K562 (cell line): ENCODE measurements at regions not wholly inside any gene's neighbourhood (a gene's known extent, or its start where the extent isn't known, plus 50 kb on each side); places are given as distances from the start of the nearest gene placed in this dataset.

Experiments used
- ATAC-seq: fragments of 200-7000 bp; cut with Tn5 transposase; 3 replicates; pipeline ENCODE4 v1.9.1; 2020; ENCODE audit warnings: moderate library complexity
- BruUV-seq: library from RNA; stranded (reverse); fragments of 400-500 nt; replicated peaks from 2 replicates; lab custom pipeline; 2021; lab: Mats Ljungman, UMichigan
- CTCF ChIA-PET: fragments of 300-600 bp; formaldehyde crosslinking; extraction: SDS; loops from one replicate; lab custom pipeline; 2021; ENCODE audit warnings: low intra/inter-chr PET ratio; lab: Yijun Ruan, JAX
- POLR2A ChIA-PET: fragments of 300-600, 350-650 bp; sonication (Branson Sonifier 250); formaldehyde crosslinking; extraction: SDS; loops from one replicate; lab custom pipeline; 2021; ENCODE audit warnings: antibody characterized with exemption, inconsistent platforms; lab: Yijun Ruan, JAX
- DNase-seq, 4 experiments: peaks; one replicate each; pipeline versions ENCODE4 v3.0.0 to v3.0.0-alpha.2; 2011 to 2018; ENCODE audit warnings: low spot score in 3 of 4, mixed read lengths in 3 of 4; ENCODE audit errors: extremely low read depth in 1 of 4
- FAIRE-seq: peaks from 2 replicates; lab custom pipeline; 2011; peaks lifted over from hg19 to GRCh38; lab: Jason Lieb, UNC
- H2AFZ ChIP-seq: 2 replicates; pipeline ENCODE4 v1.6.0; 2011; ENCODE audit warnings: low read depth, low read length, control low read depth, inconsistent platforms
- H3K27ac ChIP-seq: fragments of 200-600 bp; 3 replicates; pipeline ENCODE4 v1.8.0; 2011; ENCODE audit warnings: low read depth, mild to moderate bottlenecking, control low read depth, inconsistent platforms, low read length, moderate library complexity, mixed read lengths; ENCODE audit errors: extremely low read depth
- H3K27me3 ChIP-seq, 2 experiments: fragments of 300-600 bp in 1 of 2; 2 replicates in 1 of 2; 3 replicates in 1 of 2; pipeline versions ENCODE4 v1.6.0 to v1.8.0; 2011; ENCODE audit warnings: inconsistent platforms in 2 of 2, low read length in 2 of 2, mild to moderate bottlenecking in 1 of 2, mixed read lengths in 1 of 2, moderate library complexity in 1 of 2; ENCODE audit not compliant: control insufficient read depth in 2 of 2, insufficient read depth in 2 of 2
- H3K36me3 ChIP-seq: fragments of 300-600 bp; 3 replicates; pipeline ENCODE4 v1.8.0; 2011; ENCODE audit warnings: mild to moderate bottlenecking, low read length, inconsistent platforms; ENCODE audit not compliant: control insufficient read depth, insufficient read depth
- H3K4me1 ChIP-seq, 2 experiments: fragments of 200-600 bp in 1 of 2; replicated peaks in 1 of 2; 2 replicates in 1 of 2; 3 replicates in 1 of 2; pipeline versions ENCODE4 v1.5.1 to v1.8.0; 2011; ENCODE audit warnings: inconsistent platforms in 2 of 2, low read length in 2 of 2, mild to moderate bottlenecking in 1 of 2, mixed read lengths in 1 of 2, moderate library complexity in 1 of 2; ENCODE audit not compliant: control insufficient read depth in 2 of 2, insufficient read depth in 2 of 2
- H3K4me2 ChIP-seq: 2 replicates; pipeline ENCODE4 v1.6.1; 2011; ENCODE audit warnings: low read length, control low read depth, inconsistent platforms, mixed read lengths; ENCODE audit not compliant: insufficient read depth
- H3K4me3 ChIP-seq: fragments of 200-600 bp; sonication (generic), shearing (Covaris generic); 2 replicates; pipeline ENCODE4 v1.5.1; 2016; ENCODE audit warnings: control low read depth, inconsistent platforms
- H3K79me2 ChIP-seq: fragments of 200-600 bp; 3 replicates; pipeline ENCODE4 v1.8.0; 2011; ENCODE audit warnings: low read length, inconsistent platforms; ENCODE audit not compliant: control insufficient read depth, insufficient read depth
- H3K9ac ChIP-seq, 2 experiments: 2 replicates each; pipeline versions ENCODE4 v1.6.0 to v1.6.1; 2011; ENCODE audit warnings: low read depth in 2 of 2, low read length in 2 of 2, control low read depth in 1 of 2, inconsistent platforms in 1 of 2, mild to moderate bottlenecking in 1 of 2, mixed read lengths in 1 of 2; ENCODE audit not compliant: insufficient read depth in 1 of 2
- H3K9me1 ChIP-seq: one replicate; pipeline ENCODE4 v1.6.0; 2011; ENCODE audit warnings: inconsistent platforms, mild to moderate bottlenecking, low read length, moderate library complexity; ENCODE audit not compliant: control insufficient read depth, insufficient read depth
- H3K9me3 ChIP-seq: replicated peaks from 2 replicates; pipeline ENCODE4 v1.5.1; 2011; ENCODE audit warnings: low read depth, low read length, inconsistent platforms; ENCODE audit not compliant: control insufficient read depth, insufficient read depth
- H4K20me1 ChIP-seq: replicated peaks from 2 replicates; pipeline ENCODE4 v1.6.1; 2011; ENCODE audit warnings: low read length, inconsistent platforms, mixed read lengths; ENCODE audit not compliant: control insufficient read depth, insufficient read depth
- ATF7 ChIP-seq: fragments of 450-650 bp; IDR thresholded peaks from 2 replicates; pipeline ENCODE4 v1.7.1; 2014; ENCODE audit warnings: mild to moderate bottlenecking, moderate library complexity
- ELF4 ChIP-seq: fragments of 450-650 bp; formaldehyde crosslinking; IDR thresholded peaks from 2 replicates; pipeline ENCODE4 v1.4.0; 2022; ENCODE audit warnings: missing genetic modification characterization
- HCFC1 ChIP-seq: IDR thresholded peaks from 2 replicates; pipeline ENCODE4 v1.6.1; 2012; ENCODE audit warnings: low read depth, low read length, improper control_type of control experiment
- MAFF ChIP-seq: IDR thresholded peaks from 2 replicates; pipeline ENCODE4 v1.6.1; 2012; ENCODE audit warnings: low read length, improper control_type of control experiment
- MAFG ChIP-seq: fragments of 450-650 bp; conservative IDR thresholded peaks from 2 replicates; pipeline ENCODE4 v1.6.1; 2016; ENCODE audit warnings: missing genetic modification characterization, missing compliant biosample characterization
- MYNN ChIP-seq, 2 experiments: sonication (generic); formaldehyde crosslinking in 1 of 2; IDR thresholded peaks; 2 replicates each; pipeline versions ENCODE4 v1.5.0 to v1.6.1; 2016 to 2020; ENCODE audit warnings: antibody characterized with exemption in 1 of 2, missing genetic modification reagents in 1 of 2
- PCBP2 ChIP-seq: fragments of 200-400 bp; formaldehyde crosslinking; IDR thresholded peaks from 2 replicates; pipeline ENCODE4 v1.6.1; 2018; ENCODE audit warnings: low read length, low read depth, mild to moderate bottlenecking, moderate library complexity; ENCODE audit not compliant: poor library complexity, severe bottlenecking
- PHF20 ChIP-seq: fragments of 450-650 bp; IDR thresholded peaks from 2 replicates; pipeline ENCODE4 v1.6.1; 2018; ENCODE audit not compliant: partially characterized antibody
- RBM39 ChIP-seq: fragments of 200-400 bp; formaldehyde crosslinking; optimal IDR thresholded peaks from 2 replicates; pipeline ENCODE3; 2018; ENCODE audit warnings: low read depth, low read length
- RCOR1 ChIP-seq, 2 experiments: IDR thresholded peaks; 2 replicates each; pipeline ENCODE4 v1.6.1; 2012; ENCODE audit warnings: low read depth in 2 of 2, low read length in 2 of 2, borderline replicate concordance in 1 of 2, improper control_type of control experiment in 1 of 2
- ZNF282 ChIP-seq: sonication (generic); formaldehyde crosslinking; IDR thresholded peaks from 2 replicates; pipeline ENCODE4 v1.8.1; 2023; ENCODE audit warnings: missing genetic modification reagents
- ZNF766 ChIP-seq: fragments of 200-800 bp; sonication (Bioruptor generic); conservative IDR thresholded peaks from 2 replicates; pipeline ENCODE4 v1.6.1; 2016; ENCODE audit warnings: missing genetic modification characterization, missing compliant biosample characterization
- WGBS: fragments of 100-300 bp; shearing (Covaris generic); methylation state at CpG from one replicate; pipeline ENCODE4 v1.1.6; 2016; ENCODE audit warnings: low coverage, mixed read lengths; ENCODE audit not compliant: insufficient coverage; ENCODE audit errors: missing lambda C conversion rate; 5-methylcytosine and 5-hydroxymethylcytosine counted together
- in situ Hi-C: fragments of 300-500 bp; cut with MboI; formaldehyde crosslinking; loops from 4 replicates; pipeline ENCODE4 v1.15.0; 2018; ENCODE audit warnings: inconsistent platforms, mixed read lengths
- intact Hi-C: fragments of 100-400 bp; cut with micrococcal nuclease; formaldehyde crosslinking; loops from 2 replicates; pipeline ENCODE4 v1.14.2; 2022
- TF ChIP-seq, protein P1 (sequence below), 2 experiments: fragments of 450-650 bp in 1 of 2; sonication (generic) in 1 of 2; formaldehyde crosslinking in 1 of 2; IDR thresholded peaks in 1 of 2; conservative IDR thresholded peaks in 1 of 2; 2 replicates each; pipeline versions ENCODE4 v1.6.1 to v1.8.1; 2016 to 2023; ENCODE audit warnings: mild to moderate bottlenecking in 2 of 2, moderate library complexity in 2 of 2, inconsistent platforms in 1 of 2, missing genetic modification reagents in 1 of 2
- TF ChIP-seq, protein P2 (sequence below): sonication (generic); formaldehyde crosslinking; IDR thresholded peaks from 2 replicates; pipeline ENCODE4 v1.8.1; 2022; ENCODE audit warnings: missing genetic modification reagents
- TF ChIP-seq, protein P3 (sequence below): sonication (generic); formaldehyde crosslinking; IDR thresholded peaks from 2 replicates; pipeline ENCODE4 v1.8.1; 2023; ENCODE audit warnings: mild to moderate bottlenecking, missing genetic modification reagents
- TF ChIP-seq, protein P4 (sequence below): fragments of 450-650 bp; IDR thresholded peaks from 2 replicates; pipeline ENCODE4 v1.6.1; 2016; ENCODE audit warnings: low read depth, mild to moderate bottlenecking, moderate library complexity

DNA sequence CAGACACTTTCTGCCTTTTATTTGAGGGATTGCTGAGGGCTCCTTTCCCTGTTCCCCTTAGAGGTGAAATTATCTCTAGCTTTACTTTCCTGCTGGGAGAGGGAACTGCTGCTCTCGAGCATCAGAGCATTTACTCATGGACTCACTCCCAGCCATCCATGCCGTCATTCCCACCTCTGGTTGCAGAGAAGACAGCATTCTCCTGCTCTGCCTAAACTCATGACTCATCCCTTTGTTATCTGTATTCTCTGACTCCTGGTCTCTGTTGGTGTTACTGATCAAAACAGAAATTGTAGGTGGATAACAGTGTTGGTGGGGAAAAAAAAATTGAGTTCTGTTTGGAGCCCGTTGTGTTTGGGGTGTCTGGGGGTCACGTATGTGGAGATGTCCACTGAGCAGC is 159.3 kb downstream of the TTC8 start (continued):
- TF ChIP-seq, protein P1, sequence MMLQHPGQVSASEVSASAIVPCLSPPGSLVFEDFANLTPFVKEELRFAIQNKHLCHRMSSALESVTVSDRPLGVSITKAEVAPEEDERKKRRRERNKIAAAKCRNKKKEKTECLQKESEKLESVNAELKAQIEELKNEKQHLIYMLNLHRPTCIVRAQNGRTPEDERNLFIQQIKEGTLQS (IDR thresholded peaks at IDR 0.05), result 0 out of 2 replicates have a peak, but pooled peaks have one; percentile 31
- TF ChIP-seq, protein P1 (CRISPR knock-in tag; conservative IDR thresholded peaks at IDR 0.05), result no peak
- TF ChIP-seq, protein P2, sequence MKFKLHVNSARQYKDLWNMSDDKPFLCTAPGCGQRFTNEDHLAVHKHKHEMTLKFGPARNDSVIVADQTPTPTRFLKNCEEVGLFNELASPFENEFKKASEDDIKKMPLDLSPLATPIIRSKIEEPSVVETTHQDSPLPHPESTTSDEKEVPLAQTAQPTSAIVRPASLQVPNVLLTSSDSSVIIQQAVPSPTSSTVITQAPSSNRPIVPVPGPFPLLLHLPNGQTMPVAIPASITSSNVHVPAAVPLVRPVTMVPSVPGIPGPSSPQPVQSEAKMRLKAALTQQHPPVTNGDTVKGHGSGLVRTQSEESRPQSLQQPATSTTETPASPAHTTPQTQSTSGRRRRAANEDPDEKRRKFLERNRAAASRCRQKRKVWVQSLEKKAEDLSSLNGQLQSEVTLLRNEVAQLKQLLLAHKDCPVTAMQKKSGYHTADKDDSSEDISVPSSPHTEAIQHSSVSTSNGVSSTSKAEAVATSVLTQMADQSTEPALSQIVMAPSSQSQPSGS (CRISPR knock-in tag), result no peak
- no peak for TF ChIP-seq RCOR1 (IDR thresholded peaks at IDR 0.05; ENCODE audit: borderline replicate concordance in 1 of 2, low read depth in 2 of 2, low read length in 2 of 2)
- peak; percentile 47 for TF ChIP-seq MAFG (tag)
- no peak for TF ChIP-seq PHF20
- TF ChIP-seq ELF4 (CRISPR knock-in tag), result no peak

DNA sequence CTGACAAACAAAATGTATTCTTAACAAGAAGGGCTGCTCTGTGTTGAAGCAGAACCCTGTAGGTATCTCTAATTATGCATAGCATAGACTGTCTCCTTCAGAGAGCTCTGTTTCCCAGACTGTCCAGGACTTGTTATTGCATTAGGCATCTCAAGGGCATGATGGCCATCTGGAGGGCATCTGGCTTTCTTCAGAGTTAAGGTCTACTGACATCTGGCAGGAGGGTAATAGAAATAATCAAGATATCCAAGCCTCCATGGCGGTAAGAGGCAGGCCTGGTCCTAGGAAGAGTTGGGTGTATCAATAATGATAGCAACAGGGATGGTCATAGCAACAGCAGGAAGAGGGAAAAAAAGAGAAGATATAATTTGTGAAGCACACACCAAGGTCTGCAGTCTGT is 161.2 kb downstream of the TTC8 start:
- Histone ChIP-seq H3K27me3 (no peaks in the 10 kb centered on the region), H3K4me1 (no peaks in the 10 kb centered on the region; a peak in 1 of 5 replicates), H3K79me2 (no peaks in the 10 kb centered on the region), H3K9ac (no peak overlapping the region), H3K4me2 (no peak overlapping the region), H3K4me3 (no peak overlapping the region), H3K9me1 (no peaks in the 10 kb centered on the region), H2AFZ (no peak overlapping the region), H3K36me3 (no peaks in the 10 kb centered on the region), H3K9me3 (no peaks in the 10 kb centered on the region), H4K20me1 (no peaks in the 10 kb centered on the region), H3K27ac (no peak overlapping the region)
- no peak for DNase-seq
- FAIRE-seq, result no peak
- CTCF ChIA-PET, result no interaction called here
- BruUV-seq, result no TSS peak
- POLR2A ChIA-PET, result no interaction called here
- in situ Hi-C loops (no loop called here), intact Hi-C loops (no loop called here)
- no peak for ATAC-seq
- WGBS, result 0% methylated on average over 1 of the region's 1 CpG
- TF ChIP-seq MYNN (IDR thresholded peaks at IDR 0.05) (no peak), MYNN (CRISPR knock-in tag; IDR thresholded peaks at IDR 0.05) (no peak), HCFC1 (no peak), ATF7 (no peak), ZNF282 (CRISPR knock-in tag) (no peak), ZNF766 (no peak), MAFF (no peak), RBM39 (no peak), PCBP2 (no peak)
- TF ChIP-seq, protein P3, sequence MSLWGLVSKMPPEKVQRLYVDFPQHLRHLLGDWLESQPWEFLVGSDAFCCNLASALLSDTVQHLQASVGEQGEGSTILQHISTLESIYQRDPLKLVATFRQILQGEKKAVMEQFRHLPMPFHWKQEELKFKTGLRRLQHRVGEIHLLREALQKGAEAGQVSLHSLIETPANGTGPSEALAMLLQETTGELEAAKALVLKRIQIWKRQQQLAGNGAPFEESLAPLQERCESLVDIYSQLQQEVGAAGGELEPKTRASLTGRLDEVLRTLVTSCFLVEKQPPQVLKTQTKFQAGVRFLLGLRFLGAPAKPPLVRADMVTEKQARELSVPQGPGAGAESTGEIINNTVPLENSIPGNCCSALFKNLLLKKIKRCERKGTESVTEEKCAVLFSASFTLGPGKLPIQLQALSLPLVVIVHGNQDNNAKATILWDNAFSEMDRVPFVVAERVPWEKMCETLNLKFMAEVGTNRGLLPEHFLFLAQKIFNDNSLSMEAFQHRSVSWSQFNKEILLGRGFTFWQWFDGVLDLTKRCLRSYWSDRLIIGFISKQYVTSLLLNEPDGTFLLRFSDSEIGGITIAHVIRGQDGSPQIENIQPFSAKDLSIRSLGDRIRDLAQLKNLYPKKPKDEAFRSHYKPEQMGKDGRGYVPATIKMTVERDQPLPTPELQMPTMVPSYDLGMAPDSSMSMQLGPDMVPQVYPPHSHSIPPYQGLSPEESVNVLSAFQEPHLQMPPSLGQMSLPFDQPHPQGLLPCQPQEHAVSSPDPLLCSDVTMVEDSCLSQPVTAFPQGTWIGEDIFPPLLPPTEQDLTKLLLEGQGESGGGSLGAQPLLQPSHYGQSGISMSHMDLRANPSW, result no peak
- TF ChIP-seq, protein P4, sequence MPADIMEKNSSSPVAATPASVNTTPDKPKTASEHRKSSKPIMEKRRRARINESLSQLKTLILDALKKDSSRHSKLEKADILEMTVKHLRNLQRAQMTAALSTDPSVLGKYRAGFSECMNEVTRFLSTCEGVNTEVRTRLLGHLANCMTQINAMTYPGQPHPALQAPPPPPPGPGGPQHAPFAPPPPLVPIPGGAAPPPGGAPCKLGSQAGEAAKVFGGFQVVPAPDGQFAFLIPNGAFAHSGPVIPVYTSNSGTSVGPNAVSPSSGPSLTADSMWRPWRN, result no peak
